K562 (cell line): ENCODE measurements at regions not wholly inside any gene's neighbourhood (a gene's known extent, or its start where the extent isn't known, plus 50 kb on each side); places are given as distances from the start of the nearest gene placed in this dataset.

ENCODE experiments used
- DIDO1 ChIP-seq: fragments of 450-650 bp; IDR thresholded peaks from 2 replicates; pipeline ENCODE4 v1.6.1; 2016; ENCODE audit warnings: low read depth, missing biosample characterization, missing genetic modification characterization
- ELF1 ChIP-seq: fragments of 200-800 bp; sonication (Bioruptor generic); IDR thresholded peaks from 2 replicates; pipeline ENCODE4 v1.6.1; 2016; ENCODE audit warnings: missing genetic modification characterization, missing compliant biosample characterization
- TF ChIP-seq, protein P1 (sequence below): fragments of 450-650 bp; formaldehyde crosslinking; IDR thresholded peaks from 2 replicates; pipeline ENCODE4 v1.4.0; 2022; ENCODE audit warnings: missing genetic modification characterization
- TF ChIP-seq, protein P2 (sequence below): sonication (generic); formaldehyde crosslinking; IDR thresholded peaks from 2 replicates; pipeline ENCODE4 v1.8.0; 2022; ENCODE audit warnings: mild to moderate bottlenecking, low read depth, missing genetic modification reagents
- TF ChIP-seq, protein P3 (sequence below), 3 experiments: IDR thresholded peaks in 2 of 3; conservative IDR thresholded peaks in 1 of 3; 2 replicates each; pipeline ENCODE4 v1.5.1; 2011 to 2012; ENCODE audit warnings: low read length in 3 of 3, mild to moderate bottlenecking in 3 of 3, control low read depth in 2 of 3, improper control_type of control experiment in 1 of 3, inconsistent platforms in 1 of 3, low read depth in 1 of 3, mixed read lengths in 1 of 3, moderate library complexity in 1 of 3; ENCODE audit not compliant: insufficient read depth in 2 of 3

DNA sequence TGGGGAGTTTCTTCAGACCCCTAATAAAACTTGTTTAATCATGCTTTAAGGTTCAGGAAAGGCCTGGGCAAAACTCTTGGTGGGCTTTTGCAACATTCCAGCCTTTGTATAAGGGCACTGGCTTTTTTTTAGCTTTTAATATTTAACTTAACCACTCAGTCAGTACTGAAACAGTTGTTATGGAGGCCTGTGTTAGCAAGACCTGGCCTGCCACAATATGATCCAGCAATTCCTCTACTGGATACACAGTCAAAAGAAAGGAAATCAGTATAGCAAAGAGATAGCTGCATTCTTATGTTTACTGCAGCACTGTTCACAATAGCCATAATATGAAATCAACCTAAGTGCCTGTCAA, 75.1 kb upstream of the COG2 start:
- TF ChIP-seq ELF1 (no peak), DIDO1 (tag) (no peak)
- TF ChIP-seq, protein P1, sequence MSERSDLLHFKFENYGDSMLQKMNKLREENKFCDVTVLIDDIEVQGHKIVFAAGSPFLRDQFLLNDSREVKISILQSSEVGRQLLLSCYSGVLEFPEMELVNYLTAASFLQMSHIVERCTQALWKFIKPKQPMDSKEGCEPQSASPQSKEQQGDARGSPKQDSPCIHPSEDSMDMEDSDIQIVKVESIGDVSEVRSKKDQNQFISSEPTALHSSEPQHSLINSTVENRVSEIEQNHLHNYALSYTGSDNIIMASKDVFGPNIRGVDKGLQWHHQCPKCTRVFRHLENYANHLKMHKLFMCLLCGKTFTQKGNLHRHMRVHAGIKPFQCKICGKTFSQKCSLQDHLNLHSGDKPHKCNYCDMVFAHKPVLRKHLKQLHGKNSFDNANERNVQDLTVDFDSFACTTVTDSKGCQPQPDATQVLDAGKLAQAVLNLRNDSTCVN: no peak
- TF ChIP-seq, protein P2, sequence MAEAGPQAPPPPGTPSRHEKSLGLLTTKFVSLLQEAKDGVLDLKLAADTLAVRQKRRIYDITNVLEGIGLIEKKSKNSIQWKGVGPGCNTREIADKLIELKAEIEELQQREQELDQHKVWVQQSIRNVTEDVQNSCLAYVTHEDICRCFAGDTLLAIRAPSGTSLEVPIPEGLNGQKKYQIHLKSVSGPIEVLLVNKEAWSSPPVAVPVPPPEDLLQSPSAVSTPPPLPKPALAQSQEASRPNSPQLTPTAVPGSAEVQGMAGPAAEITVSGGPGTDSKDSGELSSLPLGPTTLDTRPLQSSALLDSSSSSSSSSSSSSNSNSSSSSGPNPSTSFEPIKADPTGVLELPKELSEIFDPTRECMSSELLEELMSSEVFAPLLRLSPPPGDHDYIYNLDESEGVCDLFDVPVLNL (CRISPR knock-in tag): no peak
- TF ChIP-seq, protein P3, sequence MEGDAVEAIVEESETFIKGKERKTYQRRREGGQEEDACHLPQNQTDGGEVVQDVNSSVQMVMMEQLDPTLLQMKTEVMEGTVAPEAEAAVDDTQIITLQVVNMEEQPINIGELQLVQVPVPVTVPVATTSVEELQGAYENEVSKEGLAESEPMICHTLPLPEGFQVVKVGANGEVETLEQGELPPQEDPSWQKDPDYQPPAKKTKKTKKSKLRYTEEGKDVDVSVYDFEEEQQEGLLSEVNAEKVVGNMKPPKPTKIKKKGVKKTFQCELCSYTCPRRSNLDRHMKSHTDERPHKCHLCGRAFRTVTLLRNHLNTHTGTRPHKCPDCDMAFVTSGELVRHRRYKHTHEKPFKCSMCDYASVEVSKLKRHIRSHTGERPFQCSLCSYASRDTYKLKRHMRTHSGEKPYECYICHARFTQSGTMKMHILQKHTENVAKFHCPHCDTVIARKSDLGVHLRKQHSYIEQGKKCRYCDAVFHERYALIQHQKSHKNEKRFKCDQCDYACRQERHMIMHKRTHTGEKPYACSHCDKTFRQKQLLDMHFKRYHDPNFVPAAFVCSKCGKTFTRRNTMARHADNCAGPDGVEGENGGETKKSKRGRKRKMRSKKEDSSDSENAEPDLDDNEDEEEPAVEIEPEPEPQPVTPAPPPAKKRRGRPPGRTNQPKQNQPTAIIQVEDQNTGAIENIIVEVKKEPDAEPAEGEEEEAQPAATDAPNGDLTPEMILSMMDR (IDR thresholded peaks at IDR 0.05 in 2 of 3, conservative IDR thresholded peaks at IDR 0.05 in 1 of 3; ENCODE audit: insufficient read depth in 2 of 3, low read depth in 1 of 3, low read length in 3 of 3): no peak
